ENCODE measurements at regions not wholly inside any gene's neighbourhood (a gene's known extent, or its start where the extent isn't known, plus 50 kb on each side); places are given as distances from the start of the nearest gene placed in this dataset.

- H3K27ac Mint-ChIP-seq (ENCODE audit: low read depth, unreplicated experiment) = no peak overlapping the region
- H3K4me3 Mint-ChIP-seq (ENCODE audit: unreplicated experiment) = no peak overlapping the region
- CTCF ChIA-PET = interaction anchor here (0.6 to 0.9 kb wide), 3 partner anchors 16 to 989 kb away, joined by 3 read pairs; no protein-coding TSS in a partner anchor
These were observed 921.3 kb upstream of the NR2F2 start for GRCh38 chr15:95409211-95409610.

GRCh38 chr15:95409626-95410310 lies 920.7 kb upstream of the NR2F2 start:
- Mint-ChIP-seq H3K4me1 (ENCODE audit: insufficient read depth, unreplicated experiment) (no peaks in the 10 kb centered on the region), H3K4me3 (ENCODE audit: unreplicated experiment) (no peak overlapping the region), H3K36me3 (ENCODE audit: insufficient read depth, unreplicated experiment) (no peaks in the 10 kb centered on the region), H3K27me3 (ENCODE audit: insufficient read depth, unreplicated experiment) (no peaks in the 10 kb centered on the region), H3K9me3 (ENCODE audit: unreplicated experiment) (no peaks in the 10 kb centered on the region), H3K27ac (ENCODE audit: low read depth, unreplicated experiment) (no peak overlapping the region)
- no peak for TF ChIP-seq CTCF (IDR thresholded peaks at IDR 0.05; ENCODE audit: unreplicated experiment)
- intact Hi-C loops (cut with micrococcal nuclease) = no loop called here
- ChIA-PET CTCF (interaction anchor here (0.6 to 0.9 kb wide), 3 partner anchors 16 to 990 kb away, joined by 3 read pairs; no protein-coding TSS in a partner anchor), POLR2A (no interaction called here)
- no peak for DNase-seq (ENCODE audit: unreplicated experiment)
- BruUV-seq (replicated peaks) = no TSS peak

More at GRCh38 chr15:95409211-95409610, 921.3 kb upstream of the NR2F2 start:
- Mint-ChIP-seq H3K4me1 (ENCODE audit: insufficient read depth, unreplicated experiment) (no peaks in the 10 kb centered on the region), H3K27me3 (ENCODE audit: insufficient read depth, unreplicated experiment) (no peaks in the 10 kb centered on the region), H3K9me3 (ENCODE audit: unreplicated experiment) (no peaks in the 10 kb centered on the region), H3K36me3 (ENCODE audit: insufficient read depth, unreplicated experiment) (no peaks in the 10 kb centered on the region)
- TF ChIP-seq CTCF (IDR thresholded peaks at IDR 0.05; ENCODE audit: unreplicated experiment) = no peak
- intact Hi-C loops (cut with micrococcal nuclease) = no loop called here
- no peak for DNase-seq (ENCODE audit: unreplicated experiment)
- POLR2A ChIA-PET = no interaction called here
- no TSS peak for BruUV-seq (replicated peaks)

GRCh38 chr15:95410757-95411156 lies 919.7 kb upstream of the NR2F2 start:
- H3K4me1 Mint-ChIP-seq (ENCODE audit: insufficient read depth, unreplicated experiment) = no peaks in the 10 kb centered on the region
- POLR2A ChIA-PET = no interaction called here

GRCh38 chr15:95416576-95416975 lies 913.9 kb upstream of the NR2F2 start:
- H3K27ac Mint-ChIP-seq (ENCODE audit: low read depth, unreplicated experiment) = no peak overlapping the region
- TF ChIP-seq CTCF (IDR thresholded peaks at IDR 0.05; ENCODE audit: unreplicated experiment) = no peak

More at GRCh38 chr15:95410757-95411156, 919.7 kb upstream of the NR2F2 start:
- CTCF ChIA-PET = interaction anchor here (0.7 kb wide), 1 partner anchor 1012 kb away, joined by 6 read pairs; no protein-coding TSS in a partner anchor
- Mint-ChIP-seq H3K27me3 (ENCODE audit: insufficient read depth, unreplicated experiment) (no peaks in the 10 kb centered on the region), H3K36me3 (ENCODE audit: insufficient read depth, unreplicated experiment) (no peaks in the 10 kb centered on the region), H3K9me3 (ENCODE audit: unreplicated experiment) (no peaks in the 10 kb centered on the region), H3K27ac (ENCODE audit: low read depth, unreplicated experiment) (no peak overlapping the region), H3K4me3 (ENCODE audit: unreplicated experiment) (no peak overlapping the region)
- DNase-seq (ENCODE audit: unreplicated experiment) = no peak
- no TSS peak for BruUV-seq (replicated peaks)
- TF ChIP-seq CTCF (IDR thresholded peaks at IDR 0.05; ENCODE audit: unreplicated experiment) = no peak
- intact Hi-C loops (cut with micrococcal nuclease) = no loop called here

More at GRCh38 chr15:95416576-95416975, 913.9 kb upstream of the NR2F2 start:
- no peaks in the 10 kb centered on the region for H3K27me3 Mint-ChIP-seq (ENCODE audit: insufficient read depth, unreplicated experiment)
- H3K9me3 Mint-ChIP-seq (ENCODE audit: unreplicated experiment) = peaks cover 7% of the 10 kb centered on the region
- no peaks in the 10 kb centered on the region for H3K36me3 Mint-ChIP-seq (ENCODE audit: insufficient read depth, unreplicated experiment)
- H3K4me1 Mint-ChIP-seq (ENCODE audit: insufficient read depth, unreplicated experiment) = no peaks in the 10 kb centered on the region
- CTCF ChIA-PET = no interaction called here
- no TSS peak for BruUV-seq (replicated peaks)
- intact Hi-C loops (cut with micrococcal nuclease) = no loop called here
- no peak overlapping the region for H3K4me3 Mint-ChIP-seq (ENCODE audit: unreplicated experiment)
- DNase-seq (ENCODE audit: unreplicated experiment) = no peak
- POLR2A ChIA-PET = interaction anchor here (0.5 kb wide), 1 partner anchor 40 kb away, joined by 4 read pairs; no protein-coding TSS in a partner anchor

Data from MCF 10A (cell line).